SK-N-SH treated with all-trans-retinoic acid at 6 μM for 48 hours (cell line): ENCODE measurements at regions not wholly inside any gene's neighbourhood (a gene's known extent, or its start where the extent isn't known, plus 50 kb on each side); places are given as distances from the start of the nearest gene placed in this dataset.

Source experiments
- ATAC-seq: fragments of 200-7000 bp; cut with Tn5 transposase; 3 replicates; pipeline ENCODE4 v1.9.1; 2020; ENCODE audit warnings: mild to moderate bottlenecking, moderate library complexity
- ARNTL ChIP-seq: fragments of 450-650 bp; formaldehyde crosslinking; IDR thresholded peaks from 2 replicates; pipeline ENCODE4 v1.5.0; 2020; ENCODE audit warnings: low read depth, mild to moderate bottlenecking, moderate library complexity, borderline replicate concordance
- BACH2 ChIP-seq: fragments of 250-450 bp; sonication (Bioruptor Pico); IDR thresholded peaks from 2 replicates; pipeline ENCODE4 v1.9.0; 2021; ENCODE audit warnings: mild to moderate bottlenecking, borderline replicate concordance
- CSDC2 ChIP-seq: fragments of 250-450 bp; sonication (Bioruptor Pico); IDR thresholded peaks from 2 replicates; pipeline ENCODE4 v1.5.0; 2020; ENCODE audit warnings: mild to moderate bottlenecking, moderate library complexity
- ESRRG ChIP-seq: fragments of 250-450 bp; sonication (Bioruptor Pico); IDR thresholded peaks from 2 replicates; pipeline ENCODE4 v1.6.1; 2021; ENCODE audit warnings: mild to moderate bottlenecking
- GLIS3 ChIP-seq: fragments of 250-450 bp; sonication (Bioruptor Pico); IDR thresholded peaks from 2 replicates; pipeline ENCODE4 v1.5.0; 2020; ENCODE audit warnings: mild to moderate bottlenecking, moderate library complexity
- ISL1 ChIP-seq: fragments of 250-450 bp; sonication (Bioruptor Pico); IDR thresholded peaks from 2 replicates; pipeline ENCODE4 v2.1.2; 2022; ENCODE audit warnings: mild to moderate bottlenecking, moderate library complexity
- PPARA ChIP-seq: fragments of 250-450 bp; sonication (Bioruptor Pico); IDR thresholded peaks from 2 replicates; pipeline ENCODE4 v1.5.0; 2020; ENCODE audit warnings: mild to moderate bottlenecking, borderline replicate concordance
- RARB ChIP-seq: fragments of 250-450 bp; sonication (Bioruptor Pico); IDR thresholded peaks from 2 replicates; pipeline ENCODE4 v1.8.0; 2021; ENCODE audit warnings: mild to moderate bottlenecking, moderate library complexity
- SNAI2 ChIP-seq: fragments of 250-450 bp; sonication (Bioruptor Pico); IDR thresholded peaks from 2 replicates; pipeline ENCODE4 v1.5.0; 2020; ENCODE audit warnings: mild to moderate bottlenecking, moderate library complexity
- TCF4 ChIP-seq: fragments of 250-450 bp; sonication (Bioruptor Pico); IDR thresholded peaks from 2 replicates; pipeline ENCODE4 v1.8.0; 2021; ENCODE audit warnings: mild to moderate bottlenecking, moderate library complexity, borderline replicate concordance
- TOX ChIP-seq: fragments of 250-450 bp; sonication (Bioruptor Pico); IDR thresholded peaks from 2 replicates; pipeline ENCODE4 v1.8.0; 2021; ENCODE audit warnings: mild to moderate bottlenecking, moderate library complexity, borderline replicate concordance
- ZFP3 ChIP-seq: fragments of 250-450 bp; sonication (Bioruptor Pico); IDR thresholded peaks from 2 replicates; pipeline ENCODE4 v1.5.0; 2020; ENCODE audit warnings: mild to moderate bottlenecking, moderate library complexity
- ZNF565 ChIP-seq: fragments of 450-650 bp; formaldehyde crosslinking; conservative IDR thresholded peaks from 2 replicates; pipeline ENCODE4 v1.5.0; 2020; ENCODE audit warnings: low read depth, mild to moderate bottlenecking, moderate library complexity
- ZNF70 ChIP-seq: fragments of 450-650 bp; formaldehyde crosslinking; IDR thresholded peaks from 2 replicates; pipeline ENCODE4 v1.5.0; 2020; ENCODE audit warnings: mild to moderate bottlenecking, moderate library complexity
- ZNF8 ChIP-seq: fragments of 450-650 bp; formaldehyde crosslinking; IDR thresholded peaks from 2 replicates; pipeline ENCODE4 v1.5.0; 2020; ENCODE audit warnings: mild to moderate bottlenecking, moderate library complexity
- TF ChIP-seq, protein P1 (sequence below): fragments of 250-450 bp; sonication (Bioruptor Pico); IDR thresholded peaks from 2 replicates; pipeline ENCODE4 v1.5.1; 2021; ENCODE audit warnings: mild to moderate bottlenecking, moderate library complexity
- TF ChIP-seq, protein P2 (sequence below): fragments of 250-450 bp; sonication (Bioruptor Pico); IDR thresholded peaks from 2 replicates; pipeline ENCODE4 v1.5.0; 2020; ENCODE audit warnings: mild to moderate bottlenecking, moderate library complexity
- TF ChIP-seq, protein P3 (sequence below): fragments of 250-450 bp; sonication (Bioruptor Pico); IDR thresholded peaks from 2 replicates; pipeline ENCODE4 v1.8.0; 2021; ENCODE audit warnings: low read depth, mild to moderate bottlenecking, moderate library complexity, borderline replicate concordance
- TF ChIP-seq, protein P4 (sequence below): fragments of 250-450 bp; sonication (Bioruptor Pico); IDR thresholded peaks from 2 replicates; pipeline ENCODE4 v1.8.0; 2020; ENCODE audit warnings: mild to moderate bottlenecking, moderate library complexity, borderline replicate concordance
- TF ChIP-seq, protein P5 (sequence below): fragments of 250-450 bp; sonication (Bioruptor Pico); IDR thresholded peaks from 2 replicates; pipeline ENCODE4 v1.5.1; 2020; ENCODE audit warnings: low read depth, mild to moderate bottlenecking, moderate library complexity

DNA sequence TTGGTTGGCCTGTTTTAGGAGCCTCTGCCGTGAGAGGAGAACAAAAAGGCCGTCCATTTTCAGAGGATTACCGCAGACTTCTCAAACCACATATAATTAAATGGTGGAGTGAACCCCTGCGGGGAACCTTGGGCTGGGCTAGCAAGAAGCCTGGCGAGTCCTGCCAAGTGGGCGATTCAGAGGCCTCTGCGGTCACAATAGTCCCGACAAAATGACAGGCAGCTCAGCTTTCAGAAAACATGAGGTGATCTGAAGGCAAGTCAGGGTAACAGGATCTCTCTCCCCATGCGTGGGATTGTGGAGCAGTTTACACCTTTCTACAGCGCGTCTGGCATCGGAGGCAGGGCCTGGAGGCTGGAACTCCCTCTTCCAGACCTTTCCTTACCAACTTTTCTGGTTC is 134.8 kb downstream of the ASB7 start:
- no peak for ATAC-seq
- no peak for TF ChIP-seq SNAI2
- TF ChIP-seq CSDC2 (CRISPR knock-in tag), result no peak
- TF ChIP-seq BACH2 (CRISPR knock-in tag), result no peak
- TF ChIP-seq, protein P1, sequence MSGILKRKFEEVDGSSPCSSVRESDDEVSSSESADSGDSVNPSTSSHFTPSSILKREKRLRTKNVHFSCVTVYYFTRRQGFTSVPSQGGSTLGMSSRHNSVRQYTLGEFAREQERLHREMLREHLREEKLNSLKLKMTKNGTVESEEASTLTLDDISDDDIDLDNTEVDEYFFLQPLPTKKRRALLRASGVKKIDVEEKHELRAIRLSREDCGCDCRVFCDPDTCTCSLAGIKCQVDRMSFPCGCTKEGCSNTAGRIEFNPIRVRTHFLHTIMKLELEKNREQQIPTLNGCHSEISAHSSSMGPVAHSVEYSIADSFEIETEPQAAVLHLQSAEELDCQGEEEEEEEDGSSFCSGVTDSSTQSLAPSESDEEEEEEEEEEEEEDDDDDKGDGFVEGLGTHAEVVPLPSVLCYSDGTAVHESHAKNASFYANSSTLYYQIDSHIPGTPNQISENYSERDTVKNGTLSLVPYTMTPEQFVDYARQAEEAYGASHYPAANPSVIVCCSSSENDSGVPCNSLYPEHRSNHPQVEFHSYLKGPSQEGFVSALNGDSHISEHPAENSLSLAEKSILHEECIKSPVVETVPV (CRISPR knock-in tag), result no peak
- TF ChIP-seq ZFP3 (CRISPR knock-in tag), result no peak
- no peak for TF ChIP-seq ESRRG (CRISPR knock-in tag)
- TF ChIP-seq, protein P2, sequence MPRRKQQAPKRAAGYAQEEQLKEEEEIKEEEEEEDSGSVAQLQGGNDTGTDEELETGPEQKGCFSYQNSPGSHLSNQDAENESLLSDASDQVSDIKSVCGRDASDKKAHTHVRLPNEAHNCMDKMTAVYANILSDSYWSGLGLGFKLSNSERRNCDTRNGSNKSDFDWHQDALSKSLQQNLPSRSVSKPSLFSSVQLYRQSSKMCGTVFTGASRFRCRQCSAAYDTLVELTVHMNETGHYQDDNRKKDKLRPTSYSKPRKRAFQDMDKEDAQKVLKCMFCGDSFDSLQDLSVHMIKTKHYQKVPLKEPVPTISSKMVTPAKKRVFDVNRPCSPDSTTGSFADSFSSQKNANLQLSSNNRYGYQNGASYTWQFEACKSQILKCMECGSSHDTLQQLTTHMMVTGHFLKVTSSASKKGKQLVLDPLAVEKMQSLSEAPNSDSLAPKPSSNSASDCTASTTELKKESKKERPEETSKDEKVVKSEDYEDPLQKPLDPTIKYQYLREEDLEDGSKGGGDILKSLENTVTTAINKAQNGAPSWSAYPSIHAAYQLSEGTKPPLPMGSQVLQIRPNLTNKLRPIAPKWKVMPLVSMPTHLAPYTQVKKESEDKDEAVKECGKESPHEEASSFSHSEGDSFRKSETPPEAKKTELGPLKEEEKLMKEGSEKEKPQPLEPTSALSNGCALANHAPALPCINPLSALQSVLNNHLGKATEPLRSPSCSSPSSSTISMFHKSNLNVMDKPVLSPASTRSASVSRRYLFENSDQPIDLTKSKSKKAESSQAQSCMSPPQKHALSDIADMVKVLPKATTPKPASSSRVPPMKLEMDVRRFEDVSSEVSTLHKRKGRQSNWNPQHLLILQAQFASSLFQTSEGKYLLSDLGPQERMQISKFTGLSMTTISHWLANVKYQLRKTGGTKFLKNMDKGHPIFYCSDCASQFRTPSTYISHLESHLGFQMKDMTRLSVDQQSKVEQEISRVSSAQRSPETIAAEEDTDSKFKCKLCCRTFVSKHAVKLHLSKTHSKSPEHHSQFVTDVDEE (CRISPR knock-in tag), result no peak
- TF ChIP-seq ARNTL (CRISPR knock-in tag), result no peak

DNA sequence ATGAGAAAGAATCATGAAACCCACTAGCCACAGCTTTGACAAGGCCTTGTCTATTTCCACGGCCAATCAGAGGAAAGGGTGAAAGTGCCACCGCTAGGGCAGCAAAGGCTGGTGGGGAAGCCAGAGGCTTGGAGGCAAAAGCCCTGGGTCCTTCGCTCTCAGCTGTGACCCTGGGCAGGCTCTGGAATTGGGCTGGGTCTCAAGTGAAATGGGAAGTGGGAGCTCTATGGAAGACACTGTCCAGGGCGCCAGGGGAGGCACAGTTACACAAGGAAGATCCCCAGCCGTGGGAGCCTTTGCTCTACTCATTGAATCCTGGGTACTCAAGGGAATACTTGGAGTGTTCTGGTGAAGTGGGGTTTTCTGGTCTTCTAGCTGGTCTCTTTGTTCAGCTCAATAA is 136.2 kb downstream of the ASB7 start:
- ATAC-seq, result no peak
- TF ChIP-seq RARB (CRISPR knock-in tag), result no peak
- TF ChIP-seq ZNF8 (CRISPR knock-in tag), result no peak
- TF ChIP-seq, protein P3, sequence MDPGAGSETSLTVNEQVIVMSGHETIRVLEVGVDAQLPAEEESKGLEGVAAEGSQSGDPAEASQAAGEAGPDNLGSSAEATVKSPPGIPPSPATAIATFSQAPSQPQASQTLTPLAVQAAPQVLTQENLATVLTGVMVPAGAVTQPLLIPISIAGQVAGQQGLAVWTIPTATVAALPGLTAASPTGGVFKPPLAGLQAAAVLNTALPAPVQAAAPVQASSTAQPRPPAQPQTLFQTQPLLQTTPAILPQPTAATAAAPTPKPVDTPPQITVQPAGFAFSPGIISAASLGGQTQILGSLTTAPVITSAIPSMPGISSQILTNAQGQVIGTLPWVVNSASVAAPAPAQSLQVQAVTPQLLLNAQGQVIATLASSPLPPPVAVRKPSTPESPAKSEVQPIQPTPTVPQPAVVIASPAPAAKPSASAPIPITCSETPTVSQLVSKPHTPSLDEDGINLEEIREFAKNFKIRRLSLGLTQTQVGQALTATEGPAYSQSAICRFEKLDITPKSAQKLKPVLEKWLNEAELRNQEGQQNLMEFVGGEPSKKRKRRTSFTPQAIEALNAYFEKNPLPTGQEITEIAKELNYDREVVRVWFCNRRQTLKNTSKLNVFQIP (CRISPR knock-in tag), result no peak

DNA sequence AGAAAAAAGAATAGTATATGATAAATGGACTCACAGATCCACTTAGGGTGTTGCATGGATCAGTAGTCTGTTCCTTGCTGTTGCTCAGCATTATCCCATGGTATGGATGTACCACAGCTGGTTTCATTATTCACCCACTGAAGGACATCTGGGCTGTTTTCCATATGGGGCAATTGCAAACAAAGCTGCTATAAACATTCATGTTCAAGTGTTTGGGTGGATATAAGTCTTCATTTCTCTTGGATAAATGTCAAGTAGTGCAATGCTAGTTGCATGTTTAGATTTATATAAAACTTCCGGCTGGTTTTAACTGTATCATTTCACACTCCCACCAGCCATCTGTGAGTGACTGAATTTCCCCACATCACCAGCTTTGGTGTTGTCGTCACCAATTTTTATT is 137.7 kb downstream of the ASB7 start:
- TF ChIP-seq ZNF8 (CRISPR knock-in tag), result 0 out of 2 replicates have a peak, but pooled peaks have one; percentile 19
- no peak for TF ChIP-seq ISL1 (CRISPR knock-in tag)
- no peak for ATAC-seq

DNA sequence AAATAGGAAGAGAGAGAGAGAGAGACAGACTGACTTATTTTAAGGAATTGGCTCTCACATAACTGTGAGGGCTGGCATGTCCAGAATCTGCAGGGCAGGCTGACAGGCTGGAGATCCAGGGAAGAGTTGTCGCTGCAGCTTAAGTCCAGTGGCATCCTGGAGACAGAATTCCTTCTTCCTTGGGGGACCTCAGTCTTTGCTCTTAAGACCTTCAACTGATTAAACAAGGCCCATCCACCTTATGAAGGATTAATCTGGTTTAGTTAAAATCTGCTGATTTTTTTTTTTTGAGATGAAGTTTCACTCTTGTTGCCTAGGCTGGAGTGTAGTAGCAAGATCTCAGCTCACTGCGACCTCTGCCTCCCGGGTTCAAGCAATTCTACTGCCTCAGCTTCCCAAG is 128.0 kb upstream of the ALDH1A3 start:
- no peak for TF ChIP-seq ZNF70 (CRISPR knock-in tag)
- TF ChIP-seq, protein P4, sequence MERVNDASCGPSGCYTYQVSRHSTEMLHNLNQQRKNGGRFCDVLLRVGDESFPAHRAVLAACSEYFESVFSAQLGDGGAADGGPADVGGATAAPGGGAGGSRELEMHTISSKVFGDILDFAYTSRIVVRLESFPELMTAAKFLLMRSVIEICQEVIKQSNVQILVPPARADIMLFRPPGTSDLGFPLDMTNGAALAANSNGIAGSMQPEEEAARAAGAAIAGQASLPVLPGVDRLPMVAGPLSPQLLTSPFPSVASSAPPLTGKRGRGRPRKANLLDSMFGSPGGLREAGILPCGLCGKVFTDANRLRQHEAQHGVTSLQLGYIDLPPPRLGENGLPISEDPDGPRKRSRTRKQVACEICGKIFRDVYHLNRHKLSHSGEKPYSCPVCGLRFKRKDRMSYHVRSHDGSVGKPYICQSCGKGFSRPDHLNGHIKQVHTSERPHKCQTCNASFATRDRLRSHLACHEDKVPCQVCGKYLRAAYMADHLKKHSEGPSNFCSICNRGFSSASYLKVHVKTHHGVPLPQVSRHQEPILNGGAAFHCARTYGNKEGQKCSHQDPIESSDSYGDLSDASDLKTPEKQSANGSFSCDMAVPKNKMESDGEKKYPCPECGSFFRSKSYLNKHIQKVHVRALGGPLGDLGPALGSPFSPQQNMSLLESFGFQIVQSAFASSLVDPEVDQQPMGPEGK (CRISPR knock-in tag), result no peak
- TF ChIP-seq, protein P1 (CRISPR knock-in tag), result no peak
- TF ChIP-seq, protein P5, sequence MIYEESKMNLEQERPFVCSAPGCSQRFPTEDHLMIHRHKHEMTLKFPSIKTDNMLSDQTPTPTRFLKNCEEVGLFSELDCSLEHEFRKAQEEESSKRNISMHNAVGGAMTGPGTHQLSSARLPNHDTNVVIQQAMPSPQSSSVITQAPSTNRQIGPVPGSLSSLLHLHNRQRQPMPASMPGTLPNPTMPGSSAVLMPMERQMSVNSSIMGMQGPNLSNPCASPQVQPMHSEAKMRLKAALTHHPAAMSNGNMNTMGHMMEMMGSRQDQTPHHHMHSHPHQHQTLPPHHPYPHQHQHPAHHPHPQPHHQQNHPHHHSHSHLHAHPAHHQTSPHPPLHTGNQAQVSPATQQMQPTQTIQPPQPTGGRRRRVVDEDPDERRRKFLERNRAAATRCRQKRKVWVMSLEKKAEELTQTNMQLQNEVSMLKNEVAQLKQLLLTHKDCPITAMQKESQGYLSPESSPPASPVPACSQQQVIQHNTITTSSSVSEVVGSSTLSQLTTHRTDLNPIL, result no peak
- no peak for TF ChIP-seq TCF4 (CRISPR knock-in tag)
- TF ChIP-seq, all 23 proteins: peak for 0
- no peak for ATAC-seq

DNA sequence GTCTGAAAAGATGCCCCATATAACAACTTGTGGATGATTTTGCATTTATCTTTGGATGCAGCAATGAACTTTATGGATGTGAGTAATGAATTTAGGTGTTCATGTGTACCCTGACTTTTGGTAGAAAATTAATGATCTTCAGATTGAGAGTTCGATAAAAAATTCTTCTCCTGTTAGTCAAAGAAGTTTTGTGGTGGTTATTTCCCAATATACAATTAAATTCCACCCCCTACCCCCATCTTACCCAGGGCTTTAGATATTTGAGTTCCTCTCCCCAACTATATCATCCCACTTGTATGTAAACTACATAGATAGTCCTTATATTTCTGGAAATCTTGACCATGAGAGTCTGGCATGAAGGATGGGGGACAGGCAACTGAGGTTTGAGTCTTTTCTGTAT is 126.1 kb upstream of the ALDH1A3 start:
- no peak for ATAC-seq
- TF ChIP-seq ZFP3 (CRISPR knock-in tag) (no peak), TOX (CRISPR knock-in tag) (no peak), BACH2 (CRISPR knock-in tag) (no peak), ZNF565 (CRISPR knock-in tag) (no peak), ISL1 (CRISPR knock-in tag) (no peak), RARB (CRISPR knock-in tag) (no peak), CSDC2 (CRISPR knock-in tag) (no peak), GLIS3 (CRISPR knock-in tag) (no peak), SNAI2 (no peak), PPARA (CRISPR knock-in tag) (no peak), ZNF70 (CRISPR knock-in tag) (no peak), ARNTL (CRISPR knock-in tag) (no peak)
- TF ChIP-seq, protein P1 (CRISPR knock-in tag), result no peak
- TF ChIP-seq, protein P3 (CRISPR knock-in tag), result no peak
